Thyroid gland (tissue), 4 donors: ENCODE measurements at regions not wholly inside any gene's neighbourhood (a gene's known extent, or its start where the extent isn't known, plus 50 kb on each side); places are given as distances from the start of the nearest gene placed in this dataset.

Source experiments
- CTCF ChIP-seq, 6 experiments: fragments of 200-600 bp in 3 of 6; fragments of 450-650 bp in 3 of 6; sonication (generic) in 3 of 6; IDR thresholded peaks; one replicate each; pipeline ENCODE4 v1.5.1; 2016 to 2019; ENCODE audit warnings: antibody characterized with exemption in 6 of 6, mild to moderate bottlenecking in 2 of 6, inconsistent platforms in 1 of 6, moderate library complexity in 1 of 6
- POLR2A ChIP-seq, 2 donors: fragments of 450-650 bp; IDR thresholded peaks; one replicate each; pipeline ENCODE4 v1.6.1; 2017; ENCODE audit warnings: antibody characterized with exemption in 2 of 2, mild to moderate bottlenecking in 2 of 2, moderate library complexity in 1 of 2

- TF ChIP-seq CTCF (IDR thresholded peaks at IDR 0.05) (no peak), POLR2A (IDR thresholded peaks at IDR 0.05) (no peak)
These were observed 181.0 kb downstream of the TRIM27 start for GRCh38 chr6:28742668-28743270.
